ENCODE measurements at regions not wholly inside any gene's neighbourhood (a gene's known extent, or its start where the extent isn't known, plus 50 kb on each side); places are given as distances from the start of the nearest gene placed in this dataset.
"Not testable (repeated sequence)": the region's sequence is repeated elsewhere in the genome, so short reads cannot be mapped to it uniquely, and the experiment has no call there.

DNA sequence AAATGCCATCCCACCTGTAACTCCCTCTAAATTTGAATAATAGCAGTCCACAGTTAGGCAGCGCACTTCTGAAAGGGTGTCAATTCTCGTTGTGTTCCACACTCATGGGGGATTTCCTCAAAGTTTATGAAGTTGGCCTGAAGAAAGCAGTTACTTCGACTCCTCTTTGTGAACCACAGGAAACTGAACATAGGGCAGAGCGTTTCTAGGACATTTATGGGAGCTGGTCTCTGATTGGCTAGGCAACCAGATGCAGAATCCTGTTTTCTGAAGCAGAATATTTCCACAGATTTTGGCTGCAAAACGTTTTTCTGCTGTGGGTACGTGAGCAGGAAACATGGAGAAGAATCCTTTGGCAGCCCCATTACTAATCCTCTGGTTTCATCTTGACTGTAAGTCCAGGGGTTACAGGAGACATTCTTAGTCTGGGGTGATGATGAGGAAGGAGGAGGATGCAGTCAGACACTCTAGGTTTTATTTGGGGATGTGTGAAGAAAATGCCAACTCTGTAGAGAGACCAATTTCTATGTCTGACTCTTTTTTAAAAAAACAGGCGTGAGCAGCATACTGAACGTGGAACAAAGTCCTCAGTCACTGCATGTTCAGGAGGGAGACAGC lies 431.5 kb upstream of the OR4E1 start:
- H3K27me3 Mint-ChIP-seq, result peaks cover 31% of the 10 kb centered on the region
- Histone ChIP-seq H3K27ac (ENCODE audit: low read length in 2 of 2) (no peak overlapping the region), H3K4me1 (ENCODE audit: control insufficient read depth in 2 of 2, insufficient read depth in 2 of 2, low read length in 2 of 2) (no peaks in the 10 kb centered on the region), H3K36me3 (replicated peaks in 1 of 2; ENCODE audit: control extremely low read depth in 1 of 2, control insufficient read depth in 1 of 2, extremely low read depth in 1 of 2, insufficient read depth in 2 of 2, low read length in 1 of 2) (no peaks in the 10 kb centered on the region), H3K9ac (ENCODE audit: low read length) (no peak overlapping the region), H3K27me3 (replicated peaks in 1 of 4; ENCODE audit: control extremely low read depth in 1 of 4, control insufficient read depth in 3 of 4, insufficient read depth in 4 of 4, low read length in 3 of 4) (peaks cover 0 to 7% (median 4%) of the 10 kb centered on the region in 4 experiments), H4K20me1 (ENCODE audit: control insufficient read depth, insufficient read depth, low read length, poor library complexity, severe bottlenecking) (no peaks in the 10 kb centered on the region), H3K4me3 (ENCODE audit: control extremely low read depth in 1 of 5, extremely low read depth in 1 of 5, insufficient read depth in 1 of 5, low read depth in 2 of 5, low read length in 4 of 5) (no peak overlapping the region), H3K79me2 (ENCODE audit: control insufficient read depth, insufficient read depth, low read length) (no peaks in the 10 kb centered on the region), H2AFZ (ENCODE audit: insufficient read depth, low read depth, low read length, poor library complexity, severe bottlenecking) (no peak overlapping the region), H3K4me2 (replicated peaks; ENCODE audit: low read depth, low read length, poor library complexity, severe bottlenecking) (no peak overlapping the region), H3K9me3 (ENCODE audit: control extremely low read depth in 1 of 3, control insufficient read depth in 2 of 3, insufficient read depth in 1 of 3, low read length in 2 of 3) (peaks cover 0 to 1% (median 0%) of the 10 kb centered on the region in 3 donors)
- 45% methylated on average over 6 of the region's 8 CpGs for WGBS (ENCODE audit: insufficient coverage)
- ChIA-PET POLR2A (no interaction called here), CTCF (interaction anchor here (1.4 kb wide), 1 partner anchor 97 kb away, joined by 3 read pairs; no protein-coding TSS in a partner anchor)
- DNase-seq (no peak), ATAC-seq (ENCODE audit: low read depth) (no peak)
- H3K4me3 Mint-ChIP-seq, result no peak overlapping the region
- intact Hi-C loops (cut with micrococcal nuclease), result no loop called here
- H3K9me3 Mint-ChIP-seq (ENCODE audit: insufficient read depth), result no peaks in the 10 kb centered on the region
- no peak for TF ChIP-seq CTCF (IDR thresholded peaks at IDR 0.05)
- TF ChIP-seq EZH2 (IDR thresholded peaks at IDR 0.05; ENCODE audit: borderline replicate concordance, insufficient read depth, low read depth, low read length, poor library complexity, severe bottlenecking), result no peak
- no peaks in the 10 kb centered on the region for H3K4me1 Mint-ChIP-seq
- H3K27ac Mint-ChIP-seq, result no peak overlapping the region

GRCh38 chr14:22100764-22101120 lies 427.1 kb upstream of the OR4E1 start:
- H3K4me1 ChIP-seq (ENCODE audit: control insufficient read depth in 2 of 2, insufficient read depth in 2 of 2, low read length in 2 of 2); H3K9me3 Mint-ChIP-seq (ENCODE audit: insufficient read depth); intact Hi-C loops (cut with micrococcal nuclease); H3K79me2 ChIP-seq (ENCODE audit: control insufficient read depth, insufficient read depth, low read length); H2AFZ ChIP-seq (ENCODE audit: insufficient read depth, low read depth, low read length, poor library complexity, severe bottlenecking); H4K20me1 ChIP-seq (ENCODE audit: control insufficient read depth, insufficient read depth, low read length, poor library complexity, severe bottlenecking); ATAC-seq (ENCODE audit: low read depth); H3K9ac ChIP-seq (ENCODE audit: low read length); H3K4me3 ChIP-seq (ENCODE audit: control extremely low read depth in 1 of 5, extremely low read depth in 1 of 5, insufficient read depth in 1 of 5, low read depth in 2 of 5, low read length in 4 of 5); H3K27ac ChIP-seq (ENCODE audit: low read length in 2 of 2); H3K36me3 ChIP-seq (replicated peaks in 1 of 2; ENCODE audit: control extremely low read depth in 1 of 2, control insufficient read depth in 1 of 2, extremely low read depth in 1 of 2, insufficient read depth in 2 of 2, low read length in 1 of 2); H3K4me2 ChIP-seq (replicated peaks; ENCODE audit: low read depth, low read length, poor library complexity, severe bottlenecking); H3K27ac Mint-ChIP-seq; H3K9me3 ChIP-seq (ENCODE audit: control extremely low read depth in 1 of 3, control insufficient read depth in 2 of 3, insufficient read depth in 1 of 3, low read length in 2 of 3); POLR2A ChIA-PET; H3K4me1 Mint-ChIP-seq; DNase-seq; H3K4me3 Mint-ChIP-seq: not testable (repeated sequence)
- CTCF ChIA-PET, result interaction anchor here (0.7 to 1.5 kb wide), 4 partner anchors 17 to 187 kb away, joined by 3 to 6 read pairs (median 4); no protein-coding TSS in a partner anchor
- H3K27me3 Mint-ChIP-seq, result peaks cover 49% of the 10 kb centered on the region
- H3K27me3 ChIP-seq (replicated peaks in 1 of 4; ENCODE audit: control extremely low read depth in 1 of 4, control insufficient read depth in 3 of 4, insufficient read depth in 4 of 4, low read length in 3 of 4), result peaks cover 0 to 24% (median 14%) of the 10 kb centered on the region in 4 experiments
- WGBS (ENCODE audit: insufficient coverage), result 100% methylated on average over 4 of the region's 13 CpGs
